Activated CD8-positive, alpha-beta memory T cell treated with anti-CD3 and anti-CD28 coated beads for 24 hours (primary cell): ENCODE measurements at regions not wholly inside any gene's neighbourhood (a gene's known extent, or its start where the extent isn't known, plus 50 kb on each side); places are given as distances from the start of the nearest gene placed in this dataset.
A peak's percentile ranks its signal among the peaks of the same experiment; 100 is the strongest.

Source experiments
- DNase-seq: peaks from one replicate; pipeline ENCODE4 v3.0.0-alpha.2; 2020

DNA sequence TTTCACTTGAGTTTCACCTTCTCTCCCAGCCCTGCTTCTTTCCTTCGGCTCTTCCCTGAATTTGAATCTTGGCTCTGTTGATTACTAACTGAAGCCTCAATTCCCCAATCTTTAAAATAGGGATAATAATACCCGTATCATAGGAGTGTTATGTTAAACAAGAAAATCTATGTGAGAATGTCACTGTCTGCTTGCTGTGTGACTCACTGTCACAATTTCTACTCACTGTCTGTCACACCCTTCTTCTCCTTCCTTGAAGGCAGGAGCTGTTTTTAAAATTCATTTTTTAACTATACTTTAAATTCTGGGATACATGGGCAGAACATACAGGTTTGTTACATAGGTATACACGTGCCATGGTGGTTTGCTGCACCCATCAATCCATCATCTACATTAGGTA, 141.6 kb upstream of the CXCR4 start:
- DNase-seq, result no peak

DNA sequence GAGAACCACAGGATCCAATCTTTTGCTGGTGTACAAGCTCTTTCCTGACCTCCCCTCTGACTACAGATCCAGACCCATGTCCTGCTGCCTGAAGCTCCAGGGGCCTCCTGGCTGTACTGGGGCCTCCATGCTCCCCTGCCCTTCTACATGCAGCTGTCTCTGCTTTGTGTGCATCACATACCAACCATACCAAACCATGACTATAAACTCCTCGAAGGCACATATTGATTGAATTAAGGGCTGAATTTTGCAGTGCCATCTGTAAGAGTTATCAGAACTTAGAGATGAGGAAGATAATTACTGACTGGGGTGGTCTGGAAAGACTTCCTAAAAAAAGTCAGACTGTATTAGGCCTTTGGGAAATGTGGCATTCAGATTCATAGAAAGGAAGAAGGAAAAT, 139.9 kb upstream of the CXCR4 start:
- no peak for DNase-seq

DNA sequence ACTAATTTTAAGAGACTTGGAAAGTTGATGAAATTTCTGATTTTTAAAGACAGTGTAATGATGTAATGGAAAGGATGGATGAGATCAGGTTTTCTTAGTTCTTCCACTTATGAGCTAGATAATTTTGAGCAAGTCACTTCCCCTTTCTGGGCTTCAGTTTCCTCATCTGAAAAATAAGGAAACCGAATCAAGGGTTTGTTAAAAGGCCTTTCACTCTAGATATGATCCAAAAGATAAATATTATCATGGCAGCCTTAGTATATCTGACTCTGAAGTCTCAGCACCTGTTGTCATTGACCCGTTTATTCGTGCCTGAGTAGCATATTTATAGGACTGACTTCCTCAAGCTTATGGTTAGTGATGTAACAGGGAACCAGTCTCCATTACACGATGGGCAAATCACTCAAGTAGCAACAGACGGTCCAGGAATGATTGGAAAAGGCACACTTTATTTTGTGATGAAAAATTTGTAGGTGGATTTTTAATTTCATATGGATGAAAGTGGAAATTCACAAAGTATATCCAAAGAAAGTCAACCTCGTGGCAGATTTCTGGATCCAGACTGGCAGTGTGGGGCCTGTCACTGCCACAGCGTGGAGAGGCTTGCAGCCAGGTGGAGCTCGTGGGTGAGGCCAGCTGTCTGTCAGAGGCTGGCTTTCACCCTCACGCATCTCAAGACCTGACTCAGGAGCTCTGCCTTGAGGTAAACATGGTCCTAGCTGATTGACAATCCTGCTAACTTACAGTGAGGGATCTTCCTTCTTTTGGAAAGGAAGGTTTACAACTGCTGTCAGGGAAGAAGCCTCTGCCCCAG, 137.9 kb upstream of the CXCR4 start:
- no peak for DNase-seq

DNA sequence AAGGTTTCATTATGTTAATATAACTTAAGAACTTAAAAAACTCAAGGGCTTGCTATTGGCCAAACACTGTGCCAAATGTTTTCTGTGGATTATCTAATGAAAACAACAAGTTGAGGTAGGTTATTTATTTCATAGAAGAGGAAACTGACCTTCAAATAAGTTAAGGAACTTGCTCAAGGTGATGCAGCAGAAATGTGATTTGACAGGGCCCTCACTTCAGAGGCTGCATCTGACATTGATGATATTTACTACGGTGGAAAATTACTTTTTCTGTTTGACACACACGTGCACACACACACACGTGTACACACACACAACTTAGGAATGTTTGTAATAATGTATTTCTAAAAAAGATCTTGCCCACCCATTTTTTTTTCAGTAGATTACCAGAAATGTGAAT, 137.2 kb upstream of the CXCR4 start:
- no peak for DNase-seq

DNA sequence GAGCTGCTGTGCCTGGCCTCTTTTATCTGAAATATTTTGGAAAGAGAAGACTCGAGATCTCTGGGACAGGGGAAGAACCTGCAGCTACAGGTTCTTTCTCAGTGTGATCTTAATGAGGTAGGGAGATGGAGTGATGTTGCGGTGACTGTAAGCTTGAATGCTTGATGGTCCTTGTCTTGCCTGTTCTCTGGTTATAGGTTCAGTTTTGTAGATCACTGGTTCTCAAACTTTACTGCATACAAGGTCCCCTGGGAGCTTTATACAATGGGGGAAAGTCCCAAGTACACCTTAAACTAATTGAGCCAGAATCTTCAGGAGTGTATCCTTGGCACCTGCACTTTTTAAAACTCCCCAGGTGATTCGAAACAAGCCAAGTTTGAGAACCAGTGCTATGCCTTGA, 136.7 kb upstream of the CXCR4 start:
- no peak for DNase-seq

DNA sequence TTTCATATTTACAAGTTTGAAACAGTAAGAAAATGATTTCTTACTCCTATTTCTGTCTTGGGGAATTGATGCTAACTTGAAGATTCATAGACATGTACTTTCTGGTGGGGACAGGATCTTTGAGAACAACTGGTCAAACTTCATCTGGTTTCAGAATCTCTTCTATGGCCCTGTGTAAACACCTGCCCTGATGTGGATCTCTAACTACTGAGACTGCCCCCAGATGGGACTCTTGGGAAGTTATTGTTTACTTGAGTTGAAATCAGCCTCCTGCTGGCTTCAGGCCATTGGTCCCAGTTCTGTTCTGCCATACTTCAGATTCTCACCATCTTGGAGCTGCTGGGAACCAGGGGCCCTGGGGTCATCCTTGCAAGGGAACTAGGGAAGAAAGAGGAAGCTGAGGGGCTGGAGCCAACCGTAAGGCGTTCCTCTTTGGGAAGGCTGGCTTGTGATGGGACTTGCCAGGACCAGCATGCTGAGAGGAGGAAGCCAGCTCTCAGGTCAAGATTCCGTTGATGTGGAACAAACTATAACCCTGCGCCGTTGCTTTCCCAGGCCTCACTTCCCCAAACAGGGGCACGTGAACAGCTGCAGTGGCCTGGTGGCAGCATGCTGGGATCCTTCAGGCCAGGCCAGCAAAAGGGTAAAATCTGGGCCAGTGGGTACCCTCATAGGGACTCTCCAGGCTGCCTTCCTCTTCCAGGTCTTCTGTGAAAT, 135.5 kb upstream of the CXCR4 start:
- no peak for DNase-seq

DNA sequence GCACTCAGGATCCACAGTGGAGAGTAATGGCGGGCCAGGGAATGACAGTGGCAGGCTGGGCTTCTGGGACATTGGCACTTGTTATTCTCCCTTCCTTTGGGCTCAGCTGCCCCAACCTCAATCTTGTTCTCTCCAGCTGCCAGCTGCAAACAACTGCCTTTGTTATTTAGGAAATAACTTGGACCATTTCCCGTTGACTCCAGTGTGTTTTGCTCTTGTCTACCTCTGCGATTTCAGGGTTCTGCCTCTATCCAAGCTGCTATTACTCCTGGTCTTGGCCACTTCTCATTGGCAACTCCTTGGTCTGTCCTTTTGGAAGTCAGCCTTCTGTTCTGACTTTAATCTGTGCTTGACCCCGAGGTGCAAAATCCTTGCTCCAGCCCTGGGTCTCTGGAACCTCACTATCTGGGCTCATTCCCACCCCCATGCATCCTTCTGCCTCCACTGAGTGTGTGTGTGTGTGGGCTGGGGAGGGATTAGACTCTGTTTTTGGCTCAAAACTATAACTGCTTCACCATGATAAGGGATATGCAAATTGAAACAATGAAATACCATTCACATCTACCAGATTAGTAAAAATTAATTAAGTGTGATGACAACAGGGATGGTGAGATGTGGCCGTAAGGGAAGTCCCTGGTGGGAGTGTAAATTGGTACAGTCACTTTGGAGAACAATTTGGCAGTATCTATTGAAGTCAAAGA, 134.1 kb upstream of the CXCR4 start:
- no peak for DNase-seq

DNA sequence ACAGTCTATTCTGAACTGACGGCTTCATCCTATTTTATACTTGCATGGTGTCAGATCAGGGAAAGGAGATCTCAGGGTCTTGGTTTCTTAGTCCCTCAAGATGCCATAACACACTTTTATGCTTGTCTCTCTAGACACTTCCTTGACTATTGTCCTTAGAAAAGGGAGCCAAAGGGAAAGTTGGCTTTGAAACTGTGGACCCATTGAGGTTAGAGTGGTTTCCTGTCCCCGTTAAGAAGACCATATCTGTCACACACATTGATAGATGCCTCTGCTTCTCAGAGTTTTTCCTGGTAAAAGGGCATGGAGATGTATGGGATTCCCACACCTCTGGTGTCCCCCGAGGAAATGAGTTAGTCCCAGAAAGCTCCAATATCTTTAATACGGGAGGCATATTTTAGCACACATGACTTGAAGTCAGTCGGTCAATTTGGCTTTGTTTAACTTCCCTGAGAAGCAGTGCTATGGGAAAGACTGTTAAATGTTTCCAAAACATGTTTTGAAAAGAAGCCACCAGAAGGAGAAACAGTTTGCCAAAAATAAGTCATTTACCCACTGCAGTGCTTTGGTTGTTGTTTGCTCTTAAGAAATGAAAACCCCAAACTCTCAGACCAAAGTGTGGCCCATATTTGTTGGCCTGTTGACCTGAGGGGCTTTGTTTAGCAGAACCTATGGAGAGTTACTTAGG, 133.4 kb upstream of the CXCR4 start:
- no peak for DNase-seq

DNA sequence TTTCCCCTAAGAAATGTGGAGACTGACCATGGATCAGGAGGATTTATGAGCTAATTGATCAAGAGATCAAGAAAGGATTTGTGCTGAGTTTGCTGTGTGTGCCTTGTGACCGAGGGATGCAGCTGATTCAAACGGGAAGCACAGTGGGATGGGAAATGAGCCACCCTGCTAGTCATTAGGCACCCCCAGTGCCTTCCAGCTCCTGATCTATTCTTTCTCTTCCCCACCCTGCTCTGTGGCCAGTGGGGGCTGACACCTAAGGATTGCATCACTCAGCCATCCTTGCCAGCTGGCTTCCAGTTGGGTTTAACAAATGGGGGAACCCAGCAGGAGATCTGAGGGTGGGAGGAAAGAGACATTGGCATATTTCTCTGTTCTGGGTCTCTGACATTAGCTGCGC, 132.2 kb upstream of the CXCR4 start:
- no peak for DNase-seq

DNA sequence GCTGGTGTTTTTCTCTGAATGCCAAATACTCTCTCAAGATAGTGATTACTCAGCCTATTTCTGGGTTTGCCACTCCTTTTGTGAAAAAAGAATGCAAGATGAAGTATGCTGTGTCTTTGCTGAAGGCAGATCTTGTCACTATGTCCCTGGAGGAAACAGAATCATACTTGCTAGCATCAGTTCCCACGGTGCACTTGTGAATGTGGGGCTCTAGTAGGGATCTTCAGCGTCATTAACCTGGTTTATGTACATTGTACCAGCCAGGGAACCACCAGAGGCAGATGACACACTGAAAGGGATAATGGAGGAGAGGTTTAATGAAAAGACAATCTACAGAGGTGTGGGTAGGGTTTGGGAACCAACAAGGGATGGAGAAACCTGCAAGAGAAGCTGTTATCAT, 131.0 kb upstream of the CXCR4 start:
- DNase-seq, result no peak

DNA sequence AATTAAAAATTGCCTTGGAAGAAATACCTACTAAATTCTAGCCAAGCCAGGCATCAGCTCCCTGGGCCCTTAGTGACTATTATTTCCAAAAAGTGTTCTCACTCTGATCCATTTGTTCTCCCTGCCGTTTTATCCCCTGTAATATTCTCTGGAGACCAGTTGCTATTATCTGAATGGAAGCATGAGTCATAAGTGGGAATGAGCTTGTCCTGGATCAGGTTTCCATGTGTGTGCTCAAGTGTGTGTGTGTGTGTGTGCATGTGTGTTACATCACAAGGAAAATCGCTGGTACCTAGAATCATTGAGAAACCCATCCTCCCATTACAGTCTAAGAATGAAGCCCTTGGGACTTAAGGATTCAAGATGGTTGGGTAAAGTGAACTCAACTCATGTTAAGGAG, 130.3 kb upstream of the CXCR4 start:
- no peak for DNase-seq

DNA sequence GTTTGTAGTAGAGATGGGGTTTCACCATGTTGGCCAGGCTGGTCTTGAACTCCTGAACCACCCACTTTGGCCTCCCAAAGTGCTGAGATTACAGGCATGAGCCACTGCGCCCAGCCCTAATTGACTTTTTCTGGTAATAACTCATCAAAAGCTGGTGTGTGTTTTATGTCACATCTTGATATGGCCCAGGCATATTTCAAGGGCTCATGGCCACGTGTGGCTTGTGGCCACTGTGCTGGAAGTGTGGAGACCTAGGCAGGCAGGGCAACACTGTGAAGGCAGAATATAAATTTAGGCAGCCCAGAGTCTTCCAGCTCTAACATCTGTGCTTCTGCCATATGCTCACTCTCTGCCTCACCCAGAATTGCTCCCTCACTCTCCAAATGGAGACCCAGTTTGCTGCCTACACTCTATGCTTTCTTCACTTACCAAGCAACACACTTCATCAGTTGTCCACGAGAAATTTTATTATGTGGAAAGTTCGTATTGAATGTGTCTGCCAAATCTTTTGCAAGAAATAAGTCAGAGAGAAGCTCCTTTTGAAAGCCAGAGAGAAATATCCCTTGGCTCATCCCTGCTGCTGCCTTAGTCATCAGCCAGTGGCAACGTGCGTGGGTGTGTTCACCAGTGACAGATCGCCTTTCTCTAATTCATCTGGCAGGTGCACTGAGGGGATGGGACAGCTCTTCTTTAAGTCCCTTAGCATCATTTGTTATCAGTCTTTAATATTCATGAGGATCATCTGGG, 129.4 kb upstream of the CXCR4 start:
- DNase-seq, result no peak

DNA sequence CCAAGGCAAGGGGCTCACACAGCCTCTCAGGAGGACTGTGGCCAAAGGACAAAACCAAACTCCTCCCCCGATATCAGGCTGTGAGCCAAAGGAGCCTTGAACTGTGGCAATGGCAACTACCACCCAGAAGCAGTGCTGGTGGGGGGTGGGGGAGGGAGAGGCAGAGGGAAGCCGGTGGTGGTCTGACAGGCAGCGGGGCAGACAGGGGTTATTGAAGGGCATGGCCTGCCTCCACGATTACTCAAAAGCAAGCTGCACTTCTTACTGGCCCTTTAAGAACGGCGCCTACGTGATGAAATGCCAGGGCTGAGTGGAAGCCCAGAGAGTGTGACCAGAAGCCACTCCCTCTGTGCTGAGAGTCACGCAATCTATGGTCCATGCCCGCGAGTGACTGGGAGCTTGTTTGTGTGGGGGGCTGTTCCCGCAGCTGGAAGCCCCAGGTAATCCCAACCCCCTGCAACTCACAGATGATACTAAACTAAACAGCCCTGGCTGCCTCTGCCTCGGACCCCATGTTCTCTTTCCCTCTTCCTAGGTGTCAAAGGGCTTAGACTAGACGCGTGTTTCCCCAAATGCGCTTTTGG, 128.2 kb upstream of the CXCR4 start:
- DNase-seq, result no peak

DNA sequence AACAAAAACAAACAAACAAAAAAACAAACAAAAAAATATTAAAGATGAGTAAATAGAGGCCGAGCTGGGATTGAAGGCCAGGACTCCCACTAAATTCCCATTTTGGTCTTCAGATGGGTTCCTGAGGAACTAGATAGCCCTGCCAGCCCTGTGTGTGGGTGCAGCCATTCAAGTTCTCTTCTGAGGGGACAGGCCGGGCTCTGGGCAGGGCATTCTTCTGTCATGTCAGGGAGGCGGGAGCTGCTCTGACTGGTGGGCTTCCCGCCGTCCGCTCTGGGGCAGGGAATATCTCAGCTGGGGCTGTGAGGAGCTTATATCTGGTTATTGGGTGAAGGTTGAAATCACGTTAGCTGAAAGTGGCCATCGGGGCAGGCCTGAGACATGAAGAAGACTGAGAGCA, 127.3 kb upstream of the CXCR4 start:
- no peak for DNase-seq

DNA sequence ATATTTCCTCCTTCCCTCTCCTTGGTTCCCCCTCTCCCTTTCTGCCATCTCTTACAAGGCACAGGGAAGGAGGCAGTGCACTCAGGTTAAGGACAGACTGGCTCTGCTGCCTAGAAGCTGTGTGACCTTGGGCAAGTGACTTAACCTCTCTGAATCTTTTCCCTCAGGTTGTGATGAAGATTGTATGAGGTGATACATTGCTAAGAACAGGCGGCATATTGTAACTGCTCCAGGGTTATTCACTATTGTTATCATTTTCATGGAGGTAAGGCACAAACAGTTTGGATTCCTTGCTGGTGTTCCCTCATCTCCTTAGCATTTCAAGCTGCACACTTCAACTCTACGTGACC, 126.6 kb upstream of the CXCR4 start:
- DNase-seq, result no peak

DNA sequence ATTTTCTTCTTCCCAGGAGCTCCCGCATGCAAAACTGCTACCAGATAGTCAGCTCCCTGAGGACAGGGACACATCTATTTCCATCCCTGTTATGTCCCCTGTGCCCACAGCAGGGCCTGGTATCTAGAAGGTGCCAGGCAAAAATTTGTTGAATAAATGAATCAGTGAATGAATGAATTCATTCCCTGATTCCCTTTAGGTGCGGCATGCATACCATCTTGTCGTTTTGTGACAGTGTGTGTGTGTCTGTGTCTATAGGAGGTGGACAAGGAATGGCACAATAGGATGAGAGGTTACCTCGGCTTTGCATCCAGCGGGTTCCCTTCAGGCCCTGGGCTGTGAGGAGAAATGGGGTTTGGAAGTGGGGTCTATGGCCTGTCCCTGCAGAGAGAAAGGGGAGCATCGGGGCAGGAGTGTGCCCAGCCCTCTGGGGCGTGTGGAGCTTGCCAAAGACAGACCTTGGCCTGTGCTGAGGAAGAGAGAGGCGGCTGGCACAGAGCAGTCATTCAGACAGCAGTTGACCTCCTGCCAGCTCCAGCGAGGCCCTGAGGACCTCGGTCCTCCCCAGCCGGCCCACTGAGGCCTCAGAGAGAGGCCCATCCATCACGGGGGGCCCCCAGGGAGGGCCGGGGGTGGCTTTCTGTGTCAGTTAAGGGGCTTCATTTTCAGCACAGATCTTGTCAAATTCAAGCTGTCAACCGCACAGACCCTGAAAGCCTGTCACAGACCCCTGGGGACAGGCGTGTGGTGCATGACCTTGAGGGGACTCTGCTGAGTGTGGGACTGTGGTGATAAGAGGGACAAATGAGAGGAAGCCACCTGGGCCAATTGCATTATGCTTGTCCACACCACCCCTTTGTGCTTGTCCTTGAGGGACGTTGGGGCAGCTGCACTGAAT, 125.9 kb upstream of the CXCR4 start:
- DNase-seq, result no peak

DNA sequence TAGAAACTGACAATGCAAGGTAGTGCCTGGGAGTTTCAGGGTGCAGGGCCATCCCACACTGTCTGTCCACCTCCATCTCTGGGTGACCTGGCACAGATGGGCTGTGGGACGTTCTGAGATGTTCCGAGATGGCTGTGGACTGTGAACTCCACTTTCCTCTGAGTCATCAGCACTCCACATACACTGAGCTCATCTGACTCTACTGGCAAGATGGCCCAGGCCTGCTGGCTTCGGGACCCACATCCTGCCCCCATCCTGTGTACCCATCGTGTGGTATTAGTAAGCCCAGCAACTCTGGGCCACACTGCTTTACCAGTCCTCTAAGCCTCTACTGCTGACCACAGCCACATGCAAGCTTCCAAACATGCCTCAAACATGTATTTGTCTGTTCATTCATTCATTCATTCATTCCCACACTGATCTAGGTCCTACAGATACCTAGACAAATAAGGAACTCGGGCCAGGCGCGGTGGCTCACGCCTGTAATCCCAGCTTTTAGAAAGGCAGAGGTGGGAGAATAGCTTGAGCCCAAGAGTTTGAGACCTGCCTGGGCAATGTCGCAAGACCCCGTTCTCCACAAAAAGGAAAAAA, 124.8 kb upstream of the CXCR4 start:
- DNase-seq, result peak; percentile 66

DNA sequence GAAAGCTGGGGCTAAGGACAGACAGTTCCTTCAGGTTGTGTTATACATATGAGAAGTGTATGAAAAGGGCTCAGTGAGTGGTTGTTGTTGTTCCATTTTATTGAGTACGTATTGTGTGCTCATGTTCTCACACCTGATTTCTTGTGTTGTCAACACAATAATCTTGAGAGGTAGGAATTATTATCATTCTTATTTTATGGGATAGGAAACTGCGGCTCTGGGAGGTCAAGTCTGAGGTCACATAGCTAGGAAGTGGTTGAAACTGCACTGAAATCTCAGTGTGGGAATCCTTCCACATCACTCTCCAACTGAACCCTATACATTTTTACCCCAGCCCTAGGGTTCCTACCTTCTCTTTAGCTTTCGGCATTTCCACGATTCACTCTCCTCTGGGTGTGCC, 124.2 kb upstream of the CXCR4 start:
- no peak for DNase-seq

DNA sequence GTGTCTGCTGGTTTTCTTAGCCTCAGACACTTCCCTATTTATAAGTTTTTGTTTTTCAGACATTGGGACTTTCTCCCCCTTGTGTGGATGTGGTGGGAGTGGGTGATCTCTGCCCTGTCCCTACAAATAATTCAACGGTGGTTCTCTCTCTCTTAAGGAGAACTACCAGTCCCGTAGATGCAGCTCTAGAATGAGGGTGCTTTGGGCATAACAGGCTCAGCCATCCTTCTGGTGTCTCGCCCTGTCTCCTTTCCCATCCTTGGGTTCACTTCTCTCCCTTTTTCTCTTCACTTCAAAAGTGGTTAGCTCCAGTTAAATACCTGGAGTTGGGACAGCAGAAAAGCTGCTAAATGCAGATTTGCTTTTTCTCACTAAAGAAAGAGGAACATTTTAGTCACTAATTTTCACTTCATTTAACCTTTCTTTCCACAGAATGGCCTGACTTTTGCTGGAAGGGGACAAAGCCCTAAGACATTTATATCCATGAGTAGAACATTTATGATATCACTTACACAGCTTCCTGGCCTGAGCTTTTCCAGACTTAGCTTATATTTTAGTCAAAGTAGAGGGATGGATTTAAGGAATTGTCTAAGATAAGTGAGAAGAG, 121.2 kb upstream of the CXCR4 start:
- DNase-seq, result no peak

DNA sequence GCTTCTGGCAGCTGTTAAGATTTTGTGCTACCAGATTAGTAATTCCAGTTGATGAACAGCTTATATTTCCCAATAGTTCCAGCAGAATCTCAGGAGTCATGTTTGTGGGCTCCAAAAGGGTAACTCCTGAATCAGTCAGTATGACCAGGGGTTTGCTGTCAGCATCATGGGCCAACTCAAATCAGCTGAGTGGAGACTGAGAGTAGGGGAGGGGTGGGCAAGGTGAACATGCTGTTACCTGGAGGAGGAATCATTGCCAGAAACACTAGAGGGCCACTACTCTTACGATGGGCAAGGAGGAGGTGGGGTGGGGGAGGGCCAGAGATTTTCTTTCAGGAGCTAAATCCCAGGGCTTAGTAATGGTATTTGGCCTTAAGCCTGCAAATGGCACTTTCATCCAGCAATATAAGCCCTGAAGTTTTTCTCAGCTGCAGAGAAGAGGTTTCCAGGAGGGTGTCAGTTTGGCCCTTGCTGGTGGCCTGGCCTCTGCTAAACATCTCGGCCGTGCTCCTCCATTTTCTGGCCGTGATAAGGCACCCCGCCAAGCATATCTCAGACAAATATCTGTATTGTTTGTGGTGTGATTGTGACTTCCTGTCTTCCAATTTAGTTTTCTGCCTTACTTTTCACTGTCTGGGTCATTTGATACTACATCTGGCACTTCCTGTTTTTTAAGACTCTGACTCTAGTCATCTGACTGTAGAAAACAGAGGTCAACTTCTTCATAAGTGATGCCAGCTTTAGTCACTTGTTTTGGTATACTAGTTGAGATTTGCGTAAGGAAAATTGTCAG, 120.5 kb upstream of the CXCR4 start:
- peak; percentile 69 for DNase-seq
